LNCaP clone FGC (cell line): ENCODE measurements at regions not wholly inside any gene's neighbourhood (a gene's known extent, or its start where the extent isn't known, plus 50 kb on each side); places are given as distances from the start of the nearest gene placed in this dataset.
A peak's percentile ranks its signal among the peaks of the same experiment; 100 is the strongest.

ENCODE experiments used
- DNase-seq: peaks from one replicate; pipeline ENCODE4 v3.0.0-alpha.2; 2011; ENCODE audit warnings: low read depth
- H3K4me3 ChIP-seq: 2 replicates; pipeline ENCODE4 v1.5.1; 2011; ENCODE audit warnings: mild to moderate bottlenecking, low read depth, low read length, control low read depth
- TF ChIP-seq, protein P1 (sequence below): IDR thresholded peaks from 2 replicates; pipeline ENCODE4 v1.5.1; 2012; ENCODE audit warnings: mild to moderate bottlenecking; ENCODE audit not compliant: control insufficient read depth, insufficient read depth; ENCODE audit errors: extremely low read depth

DNA sequence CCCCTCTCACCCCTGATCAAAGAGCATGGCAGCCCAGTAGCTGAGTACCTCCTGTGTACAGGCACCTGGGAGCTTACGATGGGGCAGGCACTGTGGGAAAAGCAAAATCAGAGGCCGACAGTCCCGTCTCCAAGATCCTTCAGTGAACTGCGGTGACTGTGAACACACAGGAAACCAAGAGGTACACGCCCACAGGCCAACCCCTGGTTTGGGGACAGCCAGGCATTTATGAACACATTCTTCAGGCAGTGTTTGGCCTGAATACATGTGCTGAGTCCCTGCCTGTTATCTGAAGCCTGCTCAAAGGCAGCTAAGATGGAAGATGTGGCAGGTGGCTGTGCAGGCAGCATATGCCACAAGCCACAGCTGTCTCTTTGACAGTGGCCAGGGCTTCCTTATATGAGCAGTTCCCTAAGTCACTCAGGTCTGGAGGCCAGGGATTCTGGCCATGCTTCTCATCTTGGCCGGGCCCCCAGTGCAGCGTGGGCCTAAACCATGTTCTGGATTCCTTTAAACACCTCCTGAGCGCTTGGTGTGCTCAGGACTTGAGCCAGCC is 123.6 kb downstream of the UQCRFS1 start:
- TF ChIP-seq, protein P1, sequence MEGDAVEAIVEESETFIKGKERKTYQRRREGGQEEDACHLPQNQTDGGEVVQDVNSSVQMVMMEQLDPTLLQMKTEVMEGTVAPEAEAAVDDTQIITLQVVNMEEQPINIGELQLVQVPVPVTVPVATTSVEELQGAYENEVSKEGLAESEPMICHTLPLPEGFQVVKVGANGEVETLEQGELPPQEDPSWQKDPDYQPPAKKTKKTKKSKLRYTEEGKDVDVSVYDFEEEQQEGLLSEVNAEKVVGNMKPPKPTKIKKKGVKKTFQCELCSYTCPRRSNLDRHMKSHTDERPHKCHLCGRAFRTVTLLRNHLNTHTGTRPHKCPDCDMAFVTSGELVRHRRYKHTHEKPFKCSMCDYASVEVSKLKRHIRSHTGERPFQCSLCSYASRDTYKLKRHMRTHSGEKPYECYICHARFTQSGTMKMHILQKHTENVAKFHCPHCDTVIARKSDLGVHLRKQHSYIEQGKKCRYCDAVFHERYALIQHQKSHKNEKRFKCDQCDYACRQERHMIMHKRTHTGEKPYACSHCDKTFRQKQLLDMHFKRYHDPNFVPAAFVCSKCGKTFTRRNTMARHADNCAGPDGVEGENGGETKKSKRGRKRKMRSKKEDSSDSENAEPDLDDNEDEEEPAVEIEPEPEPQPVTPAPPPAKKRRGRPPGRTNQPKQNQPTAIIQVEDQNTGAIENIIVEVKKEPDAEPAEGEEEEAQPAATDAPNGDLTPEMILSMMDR = no peak
- H3K4me3 ChIP-seq = no peak overlapping the region
- no peak for DNase-seq

DNA sequence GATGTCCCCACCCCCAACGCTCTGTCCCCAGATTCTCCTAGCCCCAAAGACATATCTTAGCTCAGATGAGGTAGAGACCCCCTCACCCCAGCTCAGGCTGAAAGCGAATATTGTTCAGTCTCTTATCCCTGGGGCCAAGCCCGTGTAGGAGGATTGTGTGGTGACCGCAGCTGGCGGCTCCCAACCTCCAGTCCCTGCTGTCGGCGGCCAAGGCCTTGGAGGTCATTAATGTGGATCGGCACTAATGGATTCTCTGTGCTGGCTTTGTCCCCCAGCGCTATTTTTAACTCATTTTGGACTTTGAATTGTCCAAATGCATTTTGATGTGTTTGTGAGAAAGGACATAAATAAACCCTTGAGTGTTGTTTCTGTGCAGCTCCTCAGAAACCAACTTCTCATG is 124.2 kb downstream of the UQCRFS1 start:
- TF ChIP-seq, protein P1 = no peak
- H3K4me3 ChIP-seq = no peak overlapping the region
- no peak for DNase-seq

DNA sequence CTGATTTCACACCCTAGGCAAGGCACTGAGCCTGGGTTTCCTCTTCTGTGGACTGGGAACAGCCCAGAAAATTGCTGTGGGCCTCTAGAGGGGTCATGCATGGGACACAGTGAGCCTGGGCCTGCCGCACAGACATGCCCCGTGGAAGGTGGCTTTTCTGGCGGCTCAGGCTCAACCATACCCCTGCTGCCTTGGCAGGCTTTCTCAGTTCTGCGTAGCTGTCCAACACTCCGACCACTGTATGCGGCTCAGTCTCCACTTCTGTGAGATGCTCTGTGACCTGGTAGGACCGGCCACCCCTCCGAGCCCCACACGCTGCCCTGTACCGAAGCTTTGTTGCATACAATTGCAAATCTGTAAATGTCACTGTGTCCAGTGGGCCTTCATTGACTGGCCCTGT is 126.3 kb downstream of the UQCRFS1 start:
- H3K4me3 ChIP-seq = no peak overlapping the region
- no peak for DNase-seq
- TF ChIP-seq, protein P1 = no peak

DNA sequence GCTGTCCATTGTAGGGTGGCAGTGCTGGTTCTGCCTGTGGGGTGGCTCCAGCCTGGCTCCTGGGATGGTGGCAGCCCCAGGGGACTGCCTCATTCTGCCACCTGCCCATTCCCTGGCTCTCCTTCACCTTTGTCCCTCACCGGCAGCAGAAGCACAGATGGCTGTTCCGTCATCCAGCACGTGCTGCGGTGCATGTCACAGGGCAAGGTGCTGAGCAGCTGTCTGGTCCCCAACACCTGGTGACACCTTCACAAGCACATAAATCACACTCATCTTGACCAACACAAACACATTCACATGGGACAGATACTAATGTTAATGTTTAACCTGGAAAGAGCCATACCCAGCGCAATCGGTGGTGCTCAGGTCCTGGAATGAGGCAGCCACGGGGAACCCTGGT is 126.8 kb downstream of the UQCRFS1 start:
- DNase-seq = no peak
- no peak overlapping the region for H3K4me3 ChIP-seq
- TF ChIP-seq, protein P1 = no peak

DNA sequence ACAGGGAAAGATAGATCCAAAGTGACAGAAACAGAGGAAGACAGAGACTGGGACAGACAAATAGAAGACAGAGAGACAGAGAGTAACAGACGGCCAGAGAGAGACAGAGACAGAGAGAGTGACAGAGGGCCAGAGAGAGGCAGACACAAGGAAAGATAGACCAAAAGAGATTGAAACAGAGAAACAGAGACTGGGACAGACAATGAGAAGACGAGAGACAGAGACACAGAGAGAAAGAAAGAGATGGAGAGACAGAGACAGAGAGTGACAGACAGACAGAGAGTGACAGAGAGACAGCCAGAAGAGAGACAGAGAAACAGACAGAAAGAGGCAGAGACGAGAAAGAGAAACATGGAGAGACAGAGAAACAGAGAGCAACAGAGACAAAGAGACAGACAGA is 127.3 kb downstream of the UQCRFS1 start:
- TF ChIP-seq, protein P1 = no peak
- H3K4me3 ChIP-seq = no peak overlapping the region
- no peak for DNase-seq

DNA sequence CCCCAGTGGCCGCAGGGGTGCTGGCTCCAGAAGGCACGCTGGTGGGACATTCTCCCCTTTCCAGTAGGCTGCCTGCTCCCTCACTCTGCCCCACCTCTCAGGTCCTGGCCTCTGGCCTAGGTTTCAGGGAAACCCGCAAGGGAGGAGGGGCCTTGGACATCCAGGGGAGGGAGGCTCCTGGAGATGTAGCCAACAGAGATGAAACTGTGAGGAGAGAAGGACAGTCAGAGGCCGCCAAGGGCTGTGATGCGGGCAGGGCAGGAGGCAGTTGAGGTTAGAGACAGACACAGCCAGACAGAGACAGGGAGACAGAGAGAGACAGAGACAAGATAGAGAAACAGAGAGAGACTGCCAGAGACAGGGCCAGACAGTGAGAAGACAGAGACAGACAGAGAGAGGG is 127.7 kb downstream of the UQCRFS1 start:
- no peak overlapping the region for H3K4me3 ChIP-seq
- TF ChIP-seq, protein P1 = no peak
- DNase-seq = no peak

DNA sequence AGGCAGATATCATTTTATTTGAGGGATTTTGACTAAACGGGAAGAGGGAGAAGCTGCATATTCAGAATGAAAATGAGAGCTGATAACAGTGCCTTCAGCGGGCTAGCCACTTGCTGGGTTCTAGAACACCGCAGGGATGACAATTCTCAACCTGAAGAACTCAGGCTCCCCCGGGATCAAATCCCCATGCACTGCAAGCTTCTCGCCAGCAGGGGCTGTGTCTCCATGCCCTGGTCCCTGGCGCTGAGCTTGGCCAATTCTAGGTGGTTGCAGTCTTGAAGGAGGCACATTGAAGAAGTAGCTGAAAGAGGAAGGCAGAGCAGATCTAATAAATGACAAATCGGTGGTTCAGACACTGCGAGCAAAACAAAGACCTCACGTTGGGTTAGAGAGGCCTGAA is 128.7 kb downstream of the UQCRFS1 start:
- TF ChIP-seq, protein P1 = peak; percentile 51
- H3K4me3 ChIP-seq = no peak overlapping the region

More for the DNA sequence above, 128.7 kb downstream of the UQCRFS1 start:
- no peak for DNase-seq
